HepG2 (cell line): ENCODE measurements at regions not wholly inside any gene's neighbourhood (a gene's known extent, or its start where the extent isn't known, plus 50 kb on each side); places are given as distances from the start of the nearest gene placed in this dataset.

Experiments
- CBFB ChIP-seq: sonication (generic); formaldehyde crosslinking; IDR thresholded peaks from 2 replicates; pipeline ENCODE4 v1.4.0; 2020; ENCODE audit warnings: missing genetic modification reagents
- CREB1 ChIP-seq, 2 experiments: fragments of 450-650 bp in 1 of 2; IDR thresholded peaks; 2 replicates each; pipeline ENCODE4 v1.6.1; 2016 to 2017; ENCODE audit warnings: control low read depth in 1 of 2, mild to moderate bottlenecking in 1 of 2, missing compliant biosample characterization in 1 of 2, missing genetic modification characterization in 1 of 2
- EP300 ChIP-seq, 3 experiments: sonication (generic) in 1 of 3; formaldehyde crosslinking in 1 of 3; IDR thresholded peaks; 2 replicates each; pipeline versions ENCODE4 v1.5.1 to v1.6.1; 2011 to 2020; ENCODE audit warnings: low read depth in 2 of 3, low read length in 2 of 3, borderline replicate concordance in 1 of 3, improper control_type of control experiment in 1 of 3, mild to moderate bottlenecking in 1 of 3, missing genetic modification reagents in 1 of 3, moderate library complexity in 1 of 3
- EZH2 ChIP-seq: conservative IDR thresholded peaks from 2 replicates; pipeline ENCODE4 v1.6.1; 2012; ENCODE audit warnings: mild to moderate bottlenecking, low read depth, low read length, moderate library complexity
- GABPA ChIP-seq, 2 experiments: IDR thresholded peaks; 2 replicates each; pipeline ENCODE4 v1.6.1; 2011 to 2016; ENCODE audit warnings: low read depth in 2 of 2, low read length in 1 of 2, missing biosample characterization in 1 of 2, missing genetic modification characterization in 1 of 2
- HOXA5 ChIP-seq: sonication (generic); formaldehyde crosslinking; IDR thresholded peaks from 2 replicates; pipeline ENCODE4 v1.4.0; 2020; ENCODE audit warnings: missing genetic modification reagents
- JUND ChIP-seq: sonication (generic); formaldehyde crosslinking; IDR thresholded peaks from 2 replicates; pipeline ENCODE4 v1.8.0; 2022; ENCODE audit warnings: mild to moderate bottlenecking, missing genetic modification reagents
- RARA ChIP-seq: IDR thresholded peaks from 2 replicates; pipeline ENCODE4 v1.6.1; 2016; ENCODE audit warnings: missing genetic modification reagents, missing compliant biosample characterization
- RBM22 ChIP-seq: fragments of 200-400 bp; formaldehyde crosslinking; optimal IDR thresholded peaks from 2 replicates; pipeline ENCODE3; 2017; ENCODE audit warnings: mild to moderate bottlenecking, low read length, moderate library complexity
- TBP ChIP-seq: sonication (generic); formaldehyde crosslinking; IDR thresholded peaks from 2 replicates; pipeline ENCODE4 v1.5.0; 2020; ENCODE audit warnings: missing genetic modification reagents
- ZBTB2 ChIP-seq: sonication (generic); formaldehyde crosslinking; IDR thresholded peaks from 2 replicates; pipeline ENCODE4 v1.8.0; 2022; ENCODE audit warnings: low read depth, missing genetic modification reagents
- TF ChIP-seq, protein P1 (sequence below): sonication (generic); formaldehyde crosslinking; IDR thresholded peaks from 2 replicates; pipeline ENCODE4 v1.5.1; 2020; ENCODE audit warnings: mild to moderate bottlenecking, missing genetic modification reagents, moderate library complexity
- TF ChIP-seq, protein P2 (sequence below): sonication (generic); formaldehyde crosslinking; IDR thresholded peaks from 2 replicates; pipeline ENCODE4 v1.4.0; 2020; ENCODE audit warnings: mild to moderate bottlenecking, missing genetic modification reagents, borderline replicate concordance

DNA sequence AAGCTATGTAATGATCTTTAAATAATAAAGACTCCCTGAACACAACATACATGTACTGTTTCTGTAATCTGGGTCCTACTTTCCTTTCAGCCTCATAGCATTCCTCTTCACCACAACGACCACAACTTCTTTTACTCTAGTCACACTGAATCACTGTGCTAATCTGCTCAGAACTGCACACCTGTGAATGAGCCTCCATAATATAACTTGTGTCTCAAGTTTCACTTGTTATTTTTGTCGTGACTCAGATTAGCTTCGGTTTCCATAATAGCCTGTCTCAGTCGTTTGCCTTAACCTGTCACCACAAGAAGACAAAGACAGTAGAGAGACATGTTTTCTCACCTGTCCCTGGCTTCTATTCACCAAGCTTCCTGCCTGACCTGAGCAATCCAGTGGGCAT is 61.8 kb downstream of the MAGED1 start:
- TF ChIP-seq JUND (CRISPR knock-in tag): no peak
- TF ChIP-seq RARA (CRISPR knock-in tag): no peak
- no peak for TF ChIP-seq RBM22
- no peak for TF ChIP-seq CBFB (CRISPR knock-in tag)
- no peak for TF ChIP-seq HOXA5 (CRISPR knock-in tag)
- no peak for TF ChIP-seq CREB1 (IDR thresholded peaks at IDR 0.05)
- TF ChIP-seq CREB1 (CRISPR knock-in tag; IDR thresholded peaks at IDR 0.05): no peak
- TF ChIP-seq TBP (CRISPR knock-in tag): no peak
- TF ChIP-seq GABPA (IDR thresholded peaks at IDR 0.05; ENCODE audit: low read depth, low read length): no peak
- no peak for TF ChIP-seq GABPA (CRISPR knock-in tag; IDR thresholded peaks at IDR 0.05; ENCODE audit: low read depth)
- TF ChIP-seq, protein P1, sequence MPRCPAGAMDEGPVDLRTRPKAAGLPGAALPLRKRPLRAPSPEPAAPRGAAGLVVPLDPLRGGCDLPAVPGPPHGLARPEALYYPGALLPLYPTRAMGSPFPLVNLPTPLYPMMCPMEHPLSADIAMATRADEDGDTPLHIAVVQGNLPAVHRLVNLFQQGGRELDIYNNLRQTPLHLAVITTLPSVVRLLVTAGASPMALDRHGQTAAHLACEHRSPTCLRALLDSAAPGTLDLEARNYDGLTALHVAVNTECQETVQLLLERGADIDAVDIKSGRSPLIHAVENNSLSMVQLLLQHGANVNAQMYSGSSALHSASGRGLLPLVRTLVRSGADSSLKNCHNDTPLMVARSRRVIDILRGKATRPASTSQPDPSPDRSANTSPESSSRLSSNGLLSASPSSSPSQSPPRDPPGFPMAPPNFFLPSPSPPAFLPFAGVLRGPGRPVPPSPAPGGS: no peak
- no peak for TF ChIP-seq EP300 (IDR thresholded peaks at IDR 0.05; ENCODE audit: low read depth in 2 of 2, low read length in 2 of 2)
- TF ChIP-seq EP300 (CRISPR knock-in tag; IDR thresholded peaks at IDR 0.05; ENCODE audit: borderline replicate concordance): no peak
- no peak for TF ChIP-seq EZH2
- no peak for TF ChIP-seq ZBTB2 (CRISPR knock-in tag)
- TF ChIP-seq, protein P2, sequence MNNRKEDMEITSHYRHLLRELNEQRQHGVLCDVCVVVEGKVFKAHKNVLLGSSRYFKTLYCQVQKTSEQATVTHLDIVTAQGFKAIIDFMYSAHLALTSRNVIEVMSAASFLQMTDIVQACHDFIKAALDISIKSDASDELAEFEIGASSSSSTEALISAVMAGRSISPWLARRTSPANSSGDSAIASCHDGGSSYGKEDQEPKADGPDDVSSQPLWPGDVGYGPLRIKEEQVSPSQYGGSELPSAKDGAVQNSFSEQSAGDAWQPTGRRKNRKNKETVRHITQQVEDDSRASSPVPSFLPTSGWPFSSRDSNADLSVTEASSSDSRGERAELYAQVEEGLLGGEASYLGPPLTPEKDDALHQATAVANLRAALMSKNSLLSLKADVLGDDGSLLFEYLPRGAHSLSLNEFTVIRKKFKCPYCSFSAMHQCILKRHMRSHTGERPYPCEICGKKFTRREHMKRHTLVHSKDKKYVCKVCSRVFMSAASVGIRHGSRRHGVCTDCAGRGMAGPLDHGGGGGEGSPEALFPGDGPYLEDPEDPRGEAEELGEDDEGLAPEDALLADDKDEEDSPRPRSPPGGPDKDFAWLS (CRISPR knock-in tag): no peak
